Activated B cell treated with CpG ODN at 0.5 μM for 24 hours (primary cell): ENCODE measurements at regions not wholly inside any gene's neighbourhood (a gene's known extent, or its start where the extent isn't known, plus 50 kb on each side); places are given as distances from the start of the nearest gene placed in this dataset.

ENCODE experiments used
- ATAC-seq: fragments of 200-7000 bp; cut with Tn5 transposase; one replicate; pipeline ENCODE4 v1.10.0; 2021; ENCODE audit warnings: low read depth, mild to moderate bottlenecking, moderate library complexity
- CTCF ChIA-PET: fragments of 350-600 bp; sonication (Branson Sonifier 250); formaldehyde crosslinking; loops from one replicate; lab custom pipeline; 2021; ENCODE audit warnings: antibody characterized with exemption; lab: Charles Lee
- POLR2A ChIA-PET: fragments of 350-600 bp; sonication (Branson Sonifier 250); formaldehyde crosslinking; loops from one replicate; lab custom pipeline; 2021; ENCODE audit warnings: antibody characterized with exemption; lab: Charles Lee
- DNase-seq: peaks from one replicate; pipeline ENCODE4 v3.0.0; 2022
- H3K27ac Mint-ChIP-seq: one replicate; pipeline ENCODE4 v1.8.0; 2020; ENCODE audit warnings: mixed read lengths
- H3K27me3 Mint-ChIP-seq: one replicate; pipeline ENCODE4 v1.8.0; 2021; ENCODE audit warnings: mixed read lengths
- H3K36me3 Mint-ChIP-seq: one replicate; pipeline ENCODE4 v1.8.0; 2021; ENCODE audit warnings: low read depth, mixed read lengths
- H3K4me1 Mint-ChIP-seq: one replicate; pipeline ENCODE4 v1.8.0; 2021; ENCODE audit warnings: mixed read lengths
- H3K4me3 Mint-ChIP-seq: one replicate; pipeline ENCODE4 v1.8.0; 2020; ENCODE audit warnings: mild to moderate bottlenecking, mixed read lengths
- H3K9me3 Mint-ChIP-seq: one replicate; pipeline ENCODE4 v1.8.0; 2020; ENCODE audit warnings: mixed read lengths
- CTCF ChIP-seq: fragments of 200-600 bp; IDR thresholded peaks from one replicate; pipeline ENCODE4 v1.8.0; 2022; ENCODE audit warnings: antibody characterized with exemption, mild to moderate bottlenecking
- intact Hi-C: fragments of 100-400 bp; cut with micrococcal nuclease; formaldehyde crosslinking; loops from one replicate; pipeline ENCODE4 v1.15.1; 2024

GRCh38 chr6:149147195-149147594 is 170.3 kb upstream of the TAB2 start:
- Mint-ChIP-seq H3K4me1 (peaks cover 5% of the 10 kb centered on the region), H3K4me3 (no peak overlapping the region), H3K9me3 (peaks cover 2% of the 10 kb centered on the region), H3K27me3 (peaks cover 2% of the 10 kb centered on the region), H3K36me3 (no peaks in the 10 kb centered on the region), H3K27ac (no peak overlapping the region)
- TF ChIP-seq CTCF: no peak
- no peak for ATAC-seq
- intact Hi-C loops: no loop called here
- ChIA-PET CTCF (no interaction called here), POLR2A (no interaction called here)
- no peak for DNase-seq

- no peak for TF ChIP-seq CTCF
- peaks cover 5% of the 10 kb centered on the region for H3K4me1 Mint-ChIP-seq
These were observed 169.4 kb upstream of the TAB2 start for GRCh38 chr6:149147938-149148718.

GRCh38 chr6:149149653-149150052 is 167.9 kb upstream of the TAB2 start:
- H3K9me3 Mint-ChIP-seq: no peaks in the 10 kb centered on the region
- H3K27me3 Mint-ChIP-seq: peaks cover 2% of the 10 kb centered on the region
- no peak overlapping the region for H3K27ac Mint-ChIP-seq
- H3K36me3 Mint-ChIP-seq: no peaks in the 10 kb centered on the region
- DNase-seq: no peak
- POLR2A ChIA-PET: no interaction called here
- H3K4me3 Mint-ChIP-seq: no peak overlapping the region
- TF ChIP-seq CTCF: no peak
- intact Hi-C loops: no loop called here
- H3K4me1 Mint-ChIP-seq: peaks cover 5% of the 10 kb centered on the region
- CTCF ChIA-PET: no interaction called here
- ATAC-seq: no peak

More at GRCh38 chr6:149147938-149148718, 169.4 kb upstream of the TAB2 start:
- intact Hi-C loops: no loop called here
- ATAC-seq (no peak), DNase-seq (no peak)
- H3K4me3 Mint-ChIP-seq: no peak overlapping the region
- no peaks in the 10 kb centered on the region for H3K36me3 Mint-ChIP-seq
- CTCF ChIA-PET: no interaction called here
- POLR2A ChIA-PET: no interaction called here
- H3K27ac Mint-ChIP-seq: no peak overlapping the region
- H3K9me3 Mint-ChIP-seq: no peaks in the 10 kb centered on the region
- peaks cover 2% of the 10 kb centered on the region for H3K27me3 Mint-ChIP-seq

GRCh38 chr6:149150301-149150700 is 167.2 kb upstream of the TAB2 start:
- Mint-ChIP-seq H3K4me1 (peaks cover 5% of the 10 kb centered on the region), H3K4me3 (no peak overlapping the region), H3K27me3 (peaks cover 2% of the 10 kb centered on the region), H3K27ac (no peak overlapping the region), H3K9me3 (no peaks in the 10 kb centered on the region), H3K36me3 (no peaks in the 10 kb centered on the region)
- ChIA-PET CTCF (no interaction called here), POLR2A (no interaction called here)
- no peak for TF ChIP-seq CTCF
- ATAC-seq: no peak
- intact Hi-C loops: no loop called here
- no peak for DNase-seq

GRCh38 chr6:149150801-149151398 is 166.6 kb upstream of the TAB2 start:
- no peak overlapping the region for H3K4me3 Mint-ChIP-seq
- no peaks in the 10 kb centered on the region for H3K9me3 Mint-ChIP-seq
- ATAC-seq (no peak), DNase-seq (no peak)
- intact Hi-C loops: no loop called here
- peaks cover 2% of the 10 kb centered on the region for H3K27me3 Mint-ChIP-seq
- no peaks in the 10 kb centered on the region for H3K36me3 Mint-ChIP-seq
- no peak for TF ChIP-seq CTCF
- CTCF ChIA-PET: no interaction called here
- H3K27ac Mint-ChIP-seq: no peak overlapping the region
- POLR2A ChIA-PET: no interaction called here
- H3K4me1 Mint-ChIP-seq: peaks cover 5% of the 10 kb centered on the region
